Neural cell (in vitro differentiated cells): ENCODE measurements at regions not wholly inside any gene's neighbourhood (a gene's known extent, or its start where the extent isn't known, plus 50 kb on each side); places are given as distances from the start of the nearest gene placed in this dataset.

Experiments used
- EP300 ChIP-seq: fragments of 450-650 bp; conservative IDR thresholded peaks from 2 replicates; pipeline ENCODE4 v1.6.1; 2014; ENCODE audit warnings: antibody characterized with exemption, mild to moderate bottlenecking, moderate library complexity; ENCODE audit not compliant: poor library complexity, severe bottlenecking
- EZH2 ChIP-seq: fragments of 200-600, 300-800 bp; shearing (Covaris generic), sonication (generic); IDR thresholded peaks from 2 replicates; pipeline ENCODE4 v1.6.1; 2014; ENCODE audit warnings: antibody characterized with exemption, low read length, borderline replicate concordance, mild to moderate bottlenecking; ENCODE audit not compliant: insufficient read depth, poor library complexity, severe bottlenecking
- POLR2AphosphoS5 ChIP-seq: IDR thresholded peaks from 2 replicates; pipeline ENCODE4 v1.6.1; 2012
- TAF1 ChIP-seq: IDR thresholded peaks from 2 replicates; pipeline ENCODE4 v1.6.1; 2012; ENCODE audit warnings: low read depth
- TF ChIP-seq, protein P1 (sequence below): fragments of 450-650 bp; IDR thresholded peaks from 2 replicates; pipeline ENCODE4 v1.5.1; 2014; ENCODE audit warnings: antibody characterized with exemption, mild to moderate bottlenecking, moderate library complexity; ENCODE audit not compliant: poor library complexity, severe bottlenecking

- TF ChIP-seq TAF1 (no peak), EP300 (no peak), EZH2 (no peak), POLR2AphosphoS5 (no peak)
- TF ChIP-seq, protein P1, sequence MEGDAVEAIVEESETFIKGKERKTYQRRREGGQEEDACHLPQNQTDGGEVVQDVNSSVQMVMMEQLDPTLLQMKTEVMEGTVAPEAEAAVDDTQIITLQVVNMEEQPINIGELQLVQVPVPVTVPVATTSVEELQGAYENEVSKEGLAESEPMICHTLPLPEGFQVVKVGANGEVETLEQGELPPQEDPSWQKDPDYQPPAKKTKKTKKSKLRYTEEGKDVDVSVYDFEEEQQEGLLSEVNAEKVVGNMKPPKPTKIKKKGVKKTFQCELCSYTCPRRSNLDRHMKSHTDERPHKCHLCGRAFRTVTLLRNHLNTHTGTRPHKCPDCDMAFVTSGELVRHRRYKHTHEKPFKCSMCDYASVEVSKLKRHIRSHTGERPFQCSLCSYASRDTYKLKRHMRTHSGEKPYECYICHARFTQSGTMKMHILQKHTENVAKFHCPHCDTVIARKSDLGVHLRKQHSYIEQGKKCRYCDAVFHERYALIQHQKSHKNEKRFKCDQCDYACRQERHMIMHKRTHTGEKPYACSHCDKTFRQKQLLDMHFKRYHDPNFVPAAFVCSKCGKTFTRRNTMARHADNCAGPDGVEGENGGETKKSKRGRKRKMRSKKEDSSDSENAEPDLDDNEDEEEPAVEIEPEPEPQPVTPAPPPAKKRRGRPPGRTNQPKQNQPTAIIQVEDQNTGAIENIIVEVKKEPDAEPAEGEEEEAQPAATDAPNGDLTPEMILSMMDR: no peak
Measured at GRCh38 chr18:47709556-47709955, 220.9 kb downstream of the SMAD2 start.
